ENCODE measurements at regions not wholly inside any gene's neighbourhood (a gene's known extent, or its start where the extent isn't known, plus 50 kb on each side); places are given as distances from the start of the nearest gene placed in this dataset.

GRCh38 chr5:173481821-173482220 is 134.6 kb downstream of the BOD1 start:
- Histone ChIP-seq H3K4me3 (ENCODE audit: low read depth in 2 of 2, low read length in 1 of 2) (no peak overlapping the region), H4K20me1 (ENCODE audit: insufficient read depth) (no peaks in the 10 kb centered on the region), H3F3A (replicated peaks; ENCODE audit: insufficient read depth) (no peaks in the 10 kb centered on the region), H3K27me3 (ENCODE audit: insufficient read depth) (no peaks in the 10 kb centered on the region; the same call in 1 of the 2 replicates), H3K9me2 (no peaks in the 10 kb centered on the region), H2AFZ (ENCODE audit: low read depth) (no peak overlapping the region), H3K79me2 (ENCODE audit: insufficient read depth) (no peaks in the 10 kb centered on the region), H3K4me1 (ENCODE audit: control insufficient read depth in 1 of 2, insufficient read depth in 2 of 2, low read depth in 1 of 2, low read length in 1 of 2) (no peaks in the 10 kb centered on the region), H3K36me3 (replicated peaks in 1 of 2; ENCODE audit: control insufficient read depth in 1 of 2, insufficient read depth in 2 of 2, low read length in 1 of 2) (no peaks in the 10 kb centered on the region), H3K9ac (no peak overlapping the region), H3K4me2 (no peak overlapping the region), H3K9me3 (no peaks in the 10 kb centered on the region), H3K27ac (ENCODE audit: low read depth in 2 of 2, low read length in 1 of 2) (no peak overlapping the region)
- no peak for DNase-seq
- ChIA-PET POLR2A (no interaction called here), CTCF (interaction anchor here (1.0 kb wide), 1 partner anchor 10 kb away, joined by 3 read pairs; no protein-coding TSS in a partner anchor)
- TF ChIP-seq EZH2phosphoT487 (IDR thresholded peaks at IDR 0.05; ENCODE audit: borderline replicate concordance, low read depth) (no peak), FOSL2 (IDR thresholded peaks at IDR 0.05; ENCODE audit: borderline replicate concordance, low read depth) (no peak), FOXJ3 (CRISPR knock-in tag; IDR thresholded peaks at IDR 0.05) (no peak), NFIC (IDR thresholded peaks at IDR 0.05; ENCODE audit: borderline replicate concordance) (no peak), SIN3A (IDR thresholded peaks at IDR 0.05; ENCODE audit: borderline replicate concordance, low read depth, low read length) (no peak), RCOR1 (IDR thresholded peaks at IDR 0.05; ENCODE audit: low read length) (no peak), CTCF (IDR thresholded peaks at IDR 0.05) (no peak), MXI1 (IDR thresholded peaks at IDR 0.05; ENCODE audit: low read depth, low read length) (no peak), SMC3 (IDR thresholded peaks at IDR 0.05; ENCODE audit: low read depth, low read length) (no peak), GATA2 (CRISPR knock-in tag; IDR thresholded peaks at IDR 0.05) (no peak), JUND (IDR thresholded peaks at IDR 0.05) (no peak), ELF1 (IDR thresholded peaks at IDR 0.05) (no peak)
- TF ChIP-seq, protein P1, sequence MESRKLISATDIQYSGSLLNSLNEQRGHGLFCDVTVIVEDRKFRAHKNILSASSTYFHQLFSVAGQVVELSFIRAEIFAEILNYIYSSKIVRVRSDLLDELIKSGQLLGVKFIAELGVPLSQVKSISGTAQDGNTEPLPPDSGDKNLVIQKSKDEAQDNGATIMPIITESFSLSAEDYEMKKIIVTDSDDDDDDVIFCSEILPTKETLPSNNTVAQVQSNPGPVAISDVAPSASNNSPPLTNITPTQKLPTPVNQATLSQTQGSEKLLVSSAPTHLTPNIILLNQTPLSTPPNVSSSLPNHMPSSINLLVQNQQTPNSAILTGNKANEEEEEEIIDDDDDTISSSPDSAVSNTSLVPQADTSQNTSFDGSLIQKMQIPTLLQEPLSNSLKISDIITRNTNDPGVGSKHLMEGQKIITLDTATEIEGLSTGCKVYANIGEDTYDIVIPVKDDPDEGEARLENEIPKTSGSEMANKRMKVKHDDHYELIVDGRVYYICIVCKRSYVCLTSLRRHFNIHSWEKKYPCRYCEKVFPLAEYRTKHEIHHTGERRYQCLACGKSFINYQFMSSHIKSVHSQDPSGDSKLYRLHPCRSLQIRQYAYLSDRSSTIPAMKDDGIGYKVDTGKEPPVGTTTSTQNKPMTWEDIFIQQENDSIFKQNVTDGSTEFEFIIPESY (IDR thresholded peaks at IDR 0.05; ENCODE audit: borderline replicate concordance, low read depth): no peak
- 49% methylated on average over 4 of the region's 5 CpGs for WGBS (ENCODE audit: low lambda C conversion rate)

DNA sequence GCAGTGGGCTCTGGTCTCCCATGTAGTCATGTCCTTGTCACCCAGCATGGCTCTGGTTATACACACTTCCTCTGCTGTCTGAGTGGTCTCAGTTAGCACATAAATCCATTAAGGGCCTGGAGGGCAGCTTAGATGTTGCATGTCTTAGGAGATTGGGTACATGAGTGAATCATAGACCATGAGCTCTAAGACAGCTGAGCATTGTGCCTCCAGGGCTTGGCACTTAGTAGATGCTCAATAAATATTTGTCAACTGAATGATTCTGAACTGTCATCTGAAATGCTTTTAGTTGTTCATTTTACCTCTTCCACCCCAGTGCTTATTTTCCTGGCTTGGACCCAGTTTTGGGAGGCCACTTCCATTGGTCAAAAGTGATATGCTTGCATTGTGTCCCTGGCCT is 135.6 kb downstream of the BOD1 start:
- Histone ChIP-seq H3K4me1 (ENCODE audit: control insufficient read depth in 1 of 2, insufficient read depth in 2 of 2, low read depth in 1 of 2, low read length in 1 of 2) (no peaks in the 10 kb centered on the region), H3K9me3 (no peaks in the 10 kb centered on the region), H3K4me3 (ENCODE audit: low read depth in 2 of 2, low read length in 1 of 2) (no peak overlapping the region), H3K9me2 (no peaks in the 10 kb centered on the region), H3K9ac (no peak overlapping the region), H4K20me1 (ENCODE audit: insufficient read depth) (no peaks in the 10 kb centered on the region), H3K4me2 (no peak overlapping the region), H3K79me2 (ENCODE audit: insufficient read depth) (no peaks in the 10 kb centered on the region), H3K27me3 (ENCODE audit: insufficient read depth) (no peaks in the 10 kb centered on the region; the same call in 1 of the 2 replicates), H3K27ac (ENCODE audit: low read depth in 2 of 2, low read length in 1 of 2) (no peak overlapping the region), H3K36me3 (replicated peaks in 1 of 2; ENCODE audit: control insufficient read depth in 1 of 2, insufficient read depth in 2 of 2, low read length in 1 of 2) (no peaks in the 10 kb centered on the region), H3F3A (replicated peaks; ENCODE audit: insufficient read depth) (no peaks in the 10 kb centered on the region), H2AFZ (ENCODE audit: low read depth) (no peak overlapping the region)
- ChIA-PET POLR2A (no interaction called here), CTCF (no interaction called here)
- TF ChIP-seq, protein P2, sequence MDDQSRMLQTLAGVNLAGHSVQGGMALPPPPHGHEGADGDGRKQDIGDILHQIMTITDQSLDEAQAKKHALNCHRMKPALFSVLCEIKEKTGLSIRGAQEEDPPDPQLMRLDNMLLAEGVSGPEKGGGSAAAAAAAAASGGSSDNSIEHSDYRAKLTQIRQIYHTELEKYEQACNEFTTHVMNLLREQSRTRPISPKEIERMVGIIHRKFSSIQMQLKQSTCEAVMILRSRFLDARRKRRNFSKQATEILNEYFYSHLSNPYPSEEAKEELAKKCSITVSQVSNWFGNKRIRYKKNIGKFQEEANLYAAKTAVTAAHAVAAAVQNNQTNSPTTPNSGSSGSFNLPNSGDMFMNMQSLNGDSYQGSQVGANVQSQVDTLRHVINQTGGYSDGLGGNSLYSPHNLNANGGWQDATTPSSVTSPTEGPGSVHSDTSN (IDR thresholded peaks at IDR 0.05): no peak
- TF ChIP-seq RCOR1 (IDR thresholded peaks at IDR 0.05; ENCODE audit: low read length): no peak
- TF ChIP-seq EP300 (IDR thresholded peaks at IDR 0.05; ENCODE audit: borderline replicate concordance in 1 of 2, low read depth in 1 of 2, low read length in 1 of 2): no peak
- TF ChIP-seq YY1 (IDR thresholded peaks at IDR 0.05; ENCODE audit: low read depth): no peak
- TF ChIP-seq RAD21 (IDR thresholded peaks at IDR 0.05; ENCODE audit: low read length): no peak
- no peak for TF ChIP-seq NFIC (IDR thresholded peaks at IDR 0.05; ENCODE audit: borderline replicate concordance)
- TF ChIP-seq, protein P1 (IDR thresholded peaks at IDR 0.05; ENCODE audit: borderline replicate concordance, low read depth): no peak
- no peak for TF ChIP-seq MEF2A (IDR thresholded peaks at IDR 0.05; ENCODE audit: borderline replicate concordance, low read depth)
- DNase-seq: no peak
